HCT116 (cell line): ENCODE measurements at regions not wholly inside any gene's neighbourhood (a gene's known extent, or its start where the extent isn't known, plus 50 kb on each side); places are given as distances from the start of the nearest gene placed in this dataset.

ENCODE experiments used
- ATF3 ChIP-seq: IDR thresholded peaks from 2 replicates; pipeline ENCODE4 v1.6.1; 2012
- CEBPB ChIP-seq: IDR thresholded peaks from 2 replicates; pipeline ENCODE4 v1.6.1; 2012; ENCODE audit warnings: low read depth
- EZH2 ChIP-seq: fragments of 200-600 bp; sonication (generic); IDR thresholded peaks from 2 replicates; pipeline ENCODE4 v1.6.1; 2017; ENCODE audit warnings: antibody characterized with exemption, mixed run types
- EZH2phosphoT487 ChIP-seq: fragments of 200-600 bp; IDR thresholded peaks from 2 replicates; pipeline ENCODE4 v1.6.1; 2018; ENCODE audit warnings: antibody characterized with exemption, borderline replicate concordance
- JUND ChIP-seq: IDR thresholded peaks from 2 replicates; pipeline ENCODE4 v1.6.1; 2012
- MAX ChIP-seq: IDR thresholded peaks from 2 replicates; pipeline ENCODE4 v1.6.1; 2012
- POLR2A ChIP-seq: IDR thresholded peaks from 2 replicates; pipeline ENCODE4 v1.7.0; 2011; ENCODE audit warnings: borderline replicate concordance; ENCODE audit not compliant: insufficient read depth, insufficient read length; ENCODE audit errors: extremely low read depth
- POLR2AphosphoS5 ChIP-seq: IDR thresholded peaks from 2 replicates; pipeline ENCODE4 v1.6.1; 2011; ENCODE audit warnings: mild to moderate bottlenecking, low read depth, low read length, moderate library complexity
- RAD21 ChIP-seq: IDR thresholded peaks from 2 replicates; pipeline ENCODE4 v1.6.1; 2012; ENCODE audit warnings: low read depth, mild to moderate bottlenecking
- REST ChIP-seq: IDR thresholded peaks from 2 replicates; pipeline ENCODE4 v1.6.1; 2012; ENCODE audit warnings: low read depth
- SP1 ChIP-seq: IDR thresholded peaks from 2 replicates; pipeline ENCODE4 v1.6.1; 2012; ENCODE audit warnings: low read depth
- ZBTB33 ChIP-seq: IDR thresholded peaks from 2 replicates; pipeline ENCODE4 v1.6.1; 2011; ENCODE audit warnings: mild to moderate bottlenecking, low read length, moderate library complexity; ENCODE audit not compliant: insufficient replicate concordance; ENCODE audit errors: extremely low read depth
- ZFX ChIP-seq: fragments of 450-650 bp; IDR thresholded peaks from 2 replicates; pipeline ENCODE4 v1.6.1; 2017
- TF ChIP-seq, protein P1 (sequence below), 3 experiments: fragments of 200-600 bp in 1 of 3; sonication (generic) in 1 of 3; IDR thresholded peaks in 2 of 3; conservative IDR thresholded peaks in 1 of 3; 2 replicates each; pipeline ENCODE4 v1.5.1; 2012 to 2017; ENCODE audit warnings: low read depth in 2 of 3, low read length in 2 of 3, antibody characterized with exemption in 1 of 3, borderline replicate concordance in 1 of 3, control low read depth in 1 of 3, mild to moderate bottlenecking in 1 of 3, mixed read lengths in 1 of 3, mixed run types in 1 of 3, moderate library complexity in 1 of 3; ENCODE audit not compliant: insufficient read depth in 1 of 3

DNA sequence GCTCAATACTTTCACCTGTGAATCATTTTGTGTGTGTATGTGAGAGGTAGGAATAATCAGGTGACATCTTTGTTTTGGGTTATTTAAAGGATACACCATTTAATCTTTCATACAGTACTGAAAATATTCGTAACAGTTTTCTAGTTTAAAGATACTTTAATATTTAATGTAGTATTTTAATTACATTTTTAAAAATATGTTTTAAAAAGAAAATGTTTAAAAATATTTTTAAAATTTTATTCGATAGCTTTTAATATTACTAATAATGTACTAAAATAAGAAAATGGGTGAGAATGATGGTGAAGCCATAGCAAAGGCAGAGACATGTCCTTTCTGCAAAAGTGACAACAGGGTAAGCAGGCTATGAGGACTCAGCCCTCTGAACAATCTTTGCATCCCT is 56.3 kb upstream of the MEF2C start:
- no peak for TF ChIP-seq POLR2A
- no peak for TF ChIP-seq POLR2AphosphoS5
- TF ChIP-seq, protein P1, sequence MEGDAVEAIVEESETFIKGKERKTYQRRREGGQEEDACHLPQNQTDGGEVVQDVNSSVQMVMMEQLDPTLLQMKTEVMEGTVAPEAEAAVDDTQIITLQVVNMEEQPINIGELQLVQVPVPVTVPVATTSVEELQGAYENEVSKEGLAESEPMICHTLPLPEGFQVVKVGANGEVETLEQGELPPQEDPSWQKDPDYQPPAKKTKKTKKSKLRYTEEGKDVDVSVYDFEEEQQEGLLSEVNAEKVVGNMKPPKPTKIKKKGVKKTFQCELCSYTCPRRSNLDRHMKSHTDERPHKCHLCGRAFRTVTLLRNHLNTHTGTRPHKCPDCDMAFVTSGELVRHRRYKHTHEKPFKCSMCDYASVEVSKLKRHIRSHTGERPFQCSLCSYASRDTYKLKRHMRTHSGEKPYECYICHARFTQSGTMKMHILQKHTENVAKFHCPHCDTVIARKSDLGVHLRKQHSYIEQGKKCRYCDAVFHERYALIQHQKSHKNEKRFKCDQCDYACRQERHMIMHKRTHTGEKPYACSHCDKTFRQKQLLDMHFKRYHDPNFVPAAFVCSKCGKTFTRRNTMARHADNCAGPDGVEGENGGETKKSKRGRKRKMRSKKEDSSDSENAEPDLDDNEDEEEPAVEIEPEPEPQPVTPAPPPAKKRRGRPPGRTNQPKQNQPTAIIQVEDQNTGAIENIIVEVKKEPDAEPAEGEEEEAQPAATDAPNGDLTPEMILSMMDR (IDR thresholded peaks at IDR 0.05 in 2 of 3, conservative IDR thresholded peaks at IDR 0.05 in 1 of 3; ENCODE audit: borderline replicate concordance in 1 of 3, insufficient read depth in 1 of 3, low read depth in 2 of 3, low read length in 2 of 3): no peak
- TF ChIP-seq JUND: no peak
- TF ChIP-seq EZH2phosphoT487: no peak
- TF ChIP-seq REST: no peak
- TF ChIP-seq MAX: no peak
- TF ChIP-seq ZFX: no peak
- TF ChIP-seq EZH2: no peak
- no peak for TF ChIP-seq ZBTB33
- TF ChIP-seq CEBPB: no peak
- no peak for TF ChIP-seq RAD21
- TF ChIP-seq SP1: no peak
- no peak for TF ChIP-seq ATF3
